ENCODE measurements at regions not wholly inside any gene's neighbourhood (a gene's known extent, or its start where the extent isn't known, plus 50 kb on each side); places are given as distances from the start of the nearest gene placed in this dataset.

- no peaks in the 10 kb centered on the region for H3K9me3 Mint-ChIP-seq (ENCODE audit: insufficient read depth)
- no peak overlapping the region for H3K27ac Mint-ChIP-seq
- peaks cover 0 to 10% (median 0%) of the 10 kb centered on the region in 4 experiments for H3K27me3 ChIP-seq (replicated peaks in 1 of 4; ENCODE audit: control extremely low read depth in 1 of 4, control insufficient read depth in 3 of 4, insufficient read depth in 4 of 4, low read length in 3 of 4)
- no peaks in the 10 kb centered on the region for H3K36me3 ChIP-seq (replicated peaks in 1 of 2; ENCODE audit: control extremely low read depth in 1 of 2, control insufficient read depth in 1 of 2, extremely low read depth in 1 of 2, insufficient read depth in 2 of 2, low read length in 1 of 2)
- no peak overlapping the region for H2AFZ ChIP-seq (ENCODE audit: insufficient read depth, low read depth, low read length, poor library complexity, severe bottlenecking)
- intact Hi-C loops (cut with micrococcal nuclease) = no loop called here
- TF ChIP-seq CTCF (IDR thresholded peaks at IDR 0.05) (no peak), EZH2 (IDR thresholded peaks at IDR 0.05; ENCODE audit: borderline replicate concordance, insufficient read depth, low read depth, low read length, poor library complexity, severe bottlenecking) (no peak)
- no peaks in the 10 kb centered on the region for H3K4me1 Mint-ChIP-seq
- no peaks in the 10 kb centered on the region for H4K20me1 ChIP-seq (ENCODE audit: control insufficient read depth, insufficient read depth, low read length, poor library complexity, severe bottlenecking)
- H3K4me1 ChIP-seq (ENCODE audit: control insufficient read depth in 2 of 2, insufficient read depth in 2 of 2, low read length in 2 of 2) = no peaks in the 10 kb centered on the region
- 89% methylated on average over 5 of the region's 5 CpGs for WGBS (ENCODE audit: insufficient coverage)
- ChIA-PET CTCF (interaction anchor here (0.6 to 1.7 kb wide), 2 partner anchors 180 to 386 kb away, joined by 4 to 11 read pairs; no protein-coding TSS in a partner anchor), POLR2A (no interaction called here)
- H3K9ac ChIP-seq (ENCODE audit: low read length) = no peak overlapping the region
- no peak overlapping the region for H3K27ac ChIP-seq (ENCODE audit: low read length in 2 of 2)
- H3K79me2 ChIP-seq (ENCODE audit: control insufficient read depth, insufficient read depth, low read length) = no peaks in the 10 kb centered on the region
- no peaks in the 10 kb centered on the region for H3K9me3 ChIP-seq (ENCODE audit: control extremely low read depth in 1 of 3, control insufficient read depth in 2 of 3, insufficient read depth in 1 of 3, low read length in 2 of 3)
- no peak overlapping the region for H3K4me3 ChIP-seq (ENCODE audit: control extremely low read depth in 1 of 5, extremely low read depth in 1 of 5, insufficient read depth in 1 of 5, low read depth in 2 of 5, low read length in 4 of 5)
- H3K4me2 ChIP-seq (replicated peaks; ENCODE audit: low read depth, low read length, poor library complexity, severe bottlenecking) = no peak overlapping the region
- no peak for DNase-seq
- H3K4me3 Mint-ChIP-seq = no peak overlapping the region
- H3K27me3 Mint-ChIP-seq = peaks cover 5% of the 10 kb centered on the region
- ATAC-seq (ENCODE audit: low read depth) = no peak
Observed at GRCh38 chr10:86579883-86580520, 58.4 kb upstream of the WAPL start.

- Histone ChIP-seq H2AFZ (ENCODE audit: insufficient read depth, low read depth, low read length, poor library complexity, severe bottlenecking) (no peak overlapping the region), H3K27me3 (replicated peaks in 1 of 4; ENCODE audit: control extremely low read depth in 1 of 4, control insufficient read depth in 3 of 4, insufficient read depth in 4 of 4, low read length in 3 of 4) (peaks cover 0 to 10% (median 0%) of the 10 kb centered on the region in 4 experiments), H3K4me3 (ENCODE audit: control extremely low read depth in 1 of 5, extremely low read depth in 1 of 5, insufficient read depth in 1 of 5, low read depth in 2 of 5, low read length in 4 of 5) (no peak overlapping the region), H3K79me2 (ENCODE audit: control insufficient read depth, insufficient read depth, low read length) (no peaks in the 10 kb centered on the region), H3K36me3 (replicated peaks in 1 of 2; ENCODE audit: control extremely low read depth in 1 of 2, control insufficient read depth in 1 of 2, extremely low read depth in 1 of 2, insufficient read depth in 2 of 2, low read length in 1 of 2) (no peaks in the 10 kb centered on the region), H3K4me2 (replicated peaks; ENCODE audit: low read depth, low read length, poor library complexity, severe bottlenecking) (no peak overlapping the region), H3K9me3 (ENCODE audit: control extremely low read depth in 1 of 3, control insufficient read depth in 2 of 3, insufficient read depth in 1 of 3, low read length in 2 of 3) (no peaks in the 10 kb centered on the region), H3K27ac (ENCODE audit: low read length in 2 of 2) (no peak overlapping the region), H3K4me1 (ENCODE audit: control insufficient read depth in 2 of 2, insufficient read depth in 2 of 2, low read length in 2 of 2) (peaks cover 3 to 4% of the 10 kb centered on the region in 2 donors), H3K9ac (ENCODE audit: low read length) (no peak overlapping the region), H4K20me1 (ENCODE audit: control insufficient read depth, insufficient read depth, low read length, poor library complexity, severe bottlenecking) (no peaks in the 10 kb centered on the region)
- Mint-ChIP-seq H3K4me1 (peaks cover 2% of the 10 kb centered on the region), H3K9me3 (ENCODE audit: insufficient read depth) (no peaks in the 10 kb centered on the region), H3K27ac (no peak overlapping the region), H3K4me3 (no peak overlapping the region), H3K27me3 (peaks cover 5% of the 10 kb centered on the region)
- CTCF ChIA-PET = interaction anchor here (1.7 kb wide), 1 partner anchor 180 kb away, joined by 11 read pairs; no protein-coding TSS in a partner anchor
- WGBS (ENCODE audit: insufficient coverage) = 0% methylated on average over 1 of the region's 1 CpG
- intact Hi-C loops (cut with micrococcal nuclease) = no loop called here
- no peak for ATAC-seq (ENCODE audit: low read depth)
- no peak for DNase-seq
- TF ChIP-seq EZH2 (IDR thresholded peaks at IDR 0.05; ENCODE audit: borderline replicate concordance, insufficient read depth, low read depth, low read length, poor library complexity, severe bottlenecking) = no peak
- no peak for TF ChIP-seq CTCF (IDR thresholded peaks at IDR 0.05)
- POLR2A ChIA-PET = no interaction called here
Observed at GRCh38 chr10:86580521-86580891, 58.9 kb upstream of the WAPL start.

All from B cell (primary cell).